HFFc6 (cell line): ENCODE measurements at regions not wholly inside any gene's neighbourhood (a gene's known extent, or its start where the extent isn't known, plus 50 kb on each side); places are given as distances from the start of the nearest gene placed in this dataset.

Experiments
- DNase-seq: peaks from one replicate; pipeline ENCODE4 v3.0.0-alpha.2; 2018
- H3K27ac Mint-ChIP-seq: 2 replicates; pipeline ENCODE4 v1.8.0; 2020; ENCODE audit warnings: mild to moderate bottlenecking, mixed read lengths
- H3K27me3 Mint-ChIP-seq: 2 replicates; pipeline ENCODE4 v1.8.0; 2021; ENCODE audit warnings: mild to moderate bottlenecking, moderate library complexity, mixed read lengths; ENCODE audit not compliant: insufficient read depth
- H3K36me3 Mint-ChIP-seq: 2 replicates; pipeline ENCODE4 v1.8.0; 2021; ENCODE audit warnings: low read depth, mixed read lengths
- H3K4me1 Mint-ChIP-seq: 2 replicates; pipeline ENCODE4 v1.8.0; 2020; ENCODE audit warnings: low read depth, mixed read lengths
- H3K4me3 Mint-ChIP-seq: 2 replicates; pipeline ENCODE4 v1.8.0; 2020; ENCODE audit warnings: mild to moderate bottlenecking, moderate library complexity, mixed read lengths
- H3K9me3 Mint-ChIP-seq: 2 replicates; pipeline ENCODE4 v1.8.0; 2020; ENCODE audit warnings: mild to moderate bottlenecking, mixed read lengths
- TF ChIP-seq, protein P1 (sequence below): fragments of 200-600 bp; sonication (generic); IDR thresholded peaks from 2 replicates; pipeline ENCODE4 v1.5.0; 2021; ENCODE audit warnings: antibody characterized with exemption, mild to moderate bottlenecking

DNA sequence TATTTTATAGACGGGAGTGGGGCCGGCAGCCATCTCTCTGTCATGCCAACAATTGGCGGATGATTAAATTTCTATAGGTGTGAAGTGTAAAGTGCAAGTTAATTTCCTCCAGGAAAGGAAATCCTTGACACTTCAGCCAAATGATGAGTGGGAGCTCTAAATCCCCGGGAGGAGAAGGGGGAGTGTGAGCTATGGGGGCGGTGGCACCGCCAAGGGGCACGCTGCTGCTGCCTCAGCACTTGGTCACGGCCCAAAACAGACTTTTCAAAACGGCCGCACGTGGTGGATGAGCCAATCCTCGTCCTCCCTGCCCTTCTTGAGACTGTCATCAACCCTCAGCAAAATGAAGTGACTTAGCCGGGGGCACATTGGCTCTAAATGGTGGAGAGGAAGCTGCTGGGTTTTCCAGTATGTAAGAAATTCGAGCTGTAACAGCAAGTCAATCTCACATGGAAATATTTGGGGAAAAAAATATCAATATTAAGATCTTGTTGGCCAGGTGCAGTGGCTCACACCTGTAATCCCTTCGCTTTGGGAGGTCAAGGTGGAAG, 200.8 kb downstream of the TFCP2L1 start:
- Mint-ChIP-seq H3K27me3 (peaks cover 11% of the 10 kb centered on the region), H3K36me3 (no peaks in the 10 kb centered on the region), H3K4me1 (no peaks in the 10 kb centered on the region; the same call in 1 of the 2 replicates), H3K27ac (no peak overlapping the region), H3K9me3 (no peaks in the 10 kb centered on the region), H3K4me3 (no peak overlapping the region)
- TF ChIP-seq, protein P1, sequence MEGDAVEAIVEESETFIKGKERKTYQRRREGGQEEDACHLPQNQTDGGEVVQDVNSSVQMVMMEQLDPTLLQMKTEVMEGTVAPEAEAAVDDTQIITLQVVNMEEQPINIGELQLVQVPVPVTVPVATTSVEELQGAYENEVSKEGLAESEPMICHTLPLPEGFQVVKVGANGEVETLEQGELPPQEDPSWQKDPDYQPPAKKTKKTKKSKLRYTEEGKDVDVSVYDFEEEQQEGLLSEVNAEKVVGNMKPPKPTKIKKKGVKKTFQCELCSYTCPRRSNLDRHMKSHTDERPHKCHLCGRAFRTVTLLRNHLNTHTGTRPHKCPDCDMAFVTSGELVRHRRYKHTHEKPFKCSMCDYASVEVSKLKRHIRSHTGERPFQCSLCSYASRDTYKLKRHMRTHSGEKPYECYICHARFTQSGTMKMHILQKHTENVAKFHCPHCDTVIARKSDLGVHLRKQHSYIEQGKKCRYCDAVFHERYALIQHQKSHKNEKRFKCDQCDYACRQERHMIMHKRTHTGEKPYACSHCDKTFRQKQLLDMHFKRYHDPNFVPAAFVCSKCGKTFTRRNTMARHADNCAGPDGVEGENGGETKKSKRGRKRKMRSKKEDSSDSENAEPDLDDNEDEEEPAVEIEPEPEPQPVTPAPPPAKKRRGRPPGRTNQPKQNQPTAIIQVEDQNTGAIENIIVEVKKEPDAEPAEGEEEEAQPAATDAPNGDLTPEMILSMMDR, result no peak
- DNase-seq, result no peak

- no peak overlapping the region for H3K4me3 Mint-ChIP-seq
- TF ChIP-seq, protein P1, result no peak
- peaks cover 10% of the 10 kb centered on the region for H3K27me3 Mint-ChIP-seq
- no peak overlapping the region for H3K27ac Mint-ChIP-seq
- H3K36me3 Mint-ChIP-seq, result no peaks in the 10 kb centered on the region
- no peak for DNase-seq
- no peaks in the 10 kb centered on the region for H3K9me3 Mint-ChIP-seq
- H3K4me1 Mint-ChIP-seq, result no peaks in the 10 kb centered on the region; the same call in 1 of the 2 replicates
Measured at GRCh38 chr2:121085801-121086200, 199.2 kb downstream of the TFCP2L1 start.

DNA sequence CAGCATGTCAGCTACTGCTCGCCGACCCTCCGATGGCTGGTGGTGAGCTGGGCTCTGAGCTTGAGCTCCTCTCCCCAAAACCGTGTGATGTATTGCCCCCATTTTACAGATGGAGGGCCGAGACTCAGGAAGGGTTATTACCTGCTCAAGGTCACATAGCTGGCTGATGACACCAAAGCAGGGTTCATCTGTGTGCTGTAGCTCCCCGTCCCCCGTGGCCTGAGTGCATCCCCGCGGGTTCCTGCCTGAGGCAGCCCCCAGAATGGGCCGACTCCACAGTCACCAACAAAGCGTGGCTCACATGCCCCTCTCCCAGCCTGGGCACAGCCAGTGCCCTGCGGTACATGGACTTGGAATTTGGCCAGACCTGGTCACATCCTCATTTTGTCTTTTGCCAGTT, 198.6 kb downstream of the TFCP2L1 start:
- Mint-ChIP-seq H3K36me3 (no peaks in the 10 kb centered on the region), H3K27ac (no peak overlapping the region), H3K4me3 (no peak overlapping the region), H3K27me3 (peaks cover 10% of the 10 kb centered on the region), H3K9me3 (no peaks in the 10 kb centered on the region), H3K4me1 (no peaks in the 10 kb centered on the region; the same call in 1 of the 2 replicates)
- TF ChIP-seq, protein P1, result no peak
- DNase-seq, result no peak

- H3K4me1 Mint-ChIP-seq, result no peaks in the 10 kb centered on the region; the same call in 1 of the 2 replicates
- no peaks in the 10 kb centered on the region for H3K9me3 Mint-ChIP-seq
- no peak overlapping the region for H3K27ac Mint-ChIP-seq
- H3K36me3 Mint-ChIP-seq, result no peaks in the 10 kb centered on the region
- H3K4me3 Mint-ChIP-seq, result no peak overlapping the region
- DNase-seq, result no peak
- TF ChIP-seq, protein P1, result no peak
- H3K27me3 Mint-ChIP-seq, result peaks cover 10% of the 10 kb centered on the region
Measured at GRCh38 chr2:121087117-121087516, 197.9 kb downstream of the TFCP2L1 start.

DNA sequence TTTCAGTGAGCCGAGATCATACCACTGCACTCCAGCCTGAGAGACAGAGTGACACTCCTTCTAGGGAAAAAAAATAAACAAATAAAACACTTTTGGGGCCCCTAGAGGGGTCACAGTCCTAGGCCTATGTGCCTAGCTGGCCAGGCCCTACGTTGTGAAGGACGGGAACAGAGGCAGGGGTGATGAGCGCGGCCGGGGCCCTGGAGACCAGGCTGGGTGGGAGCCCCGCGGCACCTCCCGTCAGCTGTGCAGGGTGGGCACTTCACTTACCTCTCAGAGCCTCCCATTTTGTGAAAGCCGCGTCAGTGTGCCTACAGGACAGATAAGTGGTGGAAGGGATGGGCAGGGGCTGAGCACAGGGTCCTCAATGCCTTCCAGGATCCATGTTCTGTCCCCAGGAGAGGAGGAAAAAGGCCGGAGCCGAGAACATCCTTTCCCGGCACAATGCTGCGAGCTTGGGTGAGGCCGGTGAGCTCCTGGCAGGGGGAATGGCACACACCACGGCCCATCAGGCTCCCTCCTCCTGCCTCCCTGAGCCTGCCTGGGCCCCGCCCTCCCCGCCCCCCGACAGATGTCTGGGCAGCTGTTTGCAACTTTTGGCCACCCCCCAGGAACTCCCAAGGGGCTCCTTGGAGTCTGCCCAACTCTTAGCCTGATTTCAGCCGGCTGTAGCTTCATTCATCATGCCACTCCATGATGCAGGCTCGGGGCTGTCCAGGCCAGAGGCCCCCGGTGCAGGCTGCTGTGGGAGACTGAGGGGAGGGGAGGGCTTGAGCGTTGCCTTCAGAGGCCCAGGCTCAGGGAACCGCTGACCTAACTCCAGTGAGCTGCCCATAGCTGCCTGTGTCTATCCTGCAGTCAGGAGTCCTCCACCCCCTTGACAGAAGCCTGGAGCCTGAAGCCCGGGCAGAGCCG, 196.5 kb downstream of the TFCP2L1 start:
- H3K4me3 Mint-ChIP-seq, result no peak overlapping the region
- H3K4me1 Mint-ChIP-seq, result peaks cover 5% of the 10 kb centered on the region
- DNase-seq, result no peak
- no peak overlapping the region for H3K27ac Mint-ChIP-seq
- H3K36me3 Mint-ChIP-seq, result no peaks in the 10 kb centered on the region
- TF ChIP-seq, protein P1, result no peak
- H3K9me3 Mint-ChIP-seq, result no peaks in the 10 kb centered on the region
- H3K27me3 Mint-ChIP-seq, result peaks cover 6% of the 10 kb centered on the region
